GM21367 (cell line): ENCODE measurements at regions not wholly inside any gene's neighbourhood (a gene's known extent, or its start where the extent isn't known, plus 50 kb on each side); places are given as distances from the start of the nearest gene placed in this dataset.
A peak's percentile ranks its signal among the peaks of the same experiment; 100 is the strongest.

ENCODE experiments used
- ATAC-seq: cut with Tn5 transposase; IDR thresholded peaks from one replicate; pipeline ENCODE4 v1.9.1; 2021; ENCODE audit not compliant: unreplicated experiment

- ATAC-seq = no peak
Observed at GRCh38 chr6:22017766-22018165, 279.1 kb downstream of the PRL start.

GRCh38 chr6:22019857-22020256 lies 277.0 kb downstream of the PRL start:
- ATAC-seq = no peak

DNA sequence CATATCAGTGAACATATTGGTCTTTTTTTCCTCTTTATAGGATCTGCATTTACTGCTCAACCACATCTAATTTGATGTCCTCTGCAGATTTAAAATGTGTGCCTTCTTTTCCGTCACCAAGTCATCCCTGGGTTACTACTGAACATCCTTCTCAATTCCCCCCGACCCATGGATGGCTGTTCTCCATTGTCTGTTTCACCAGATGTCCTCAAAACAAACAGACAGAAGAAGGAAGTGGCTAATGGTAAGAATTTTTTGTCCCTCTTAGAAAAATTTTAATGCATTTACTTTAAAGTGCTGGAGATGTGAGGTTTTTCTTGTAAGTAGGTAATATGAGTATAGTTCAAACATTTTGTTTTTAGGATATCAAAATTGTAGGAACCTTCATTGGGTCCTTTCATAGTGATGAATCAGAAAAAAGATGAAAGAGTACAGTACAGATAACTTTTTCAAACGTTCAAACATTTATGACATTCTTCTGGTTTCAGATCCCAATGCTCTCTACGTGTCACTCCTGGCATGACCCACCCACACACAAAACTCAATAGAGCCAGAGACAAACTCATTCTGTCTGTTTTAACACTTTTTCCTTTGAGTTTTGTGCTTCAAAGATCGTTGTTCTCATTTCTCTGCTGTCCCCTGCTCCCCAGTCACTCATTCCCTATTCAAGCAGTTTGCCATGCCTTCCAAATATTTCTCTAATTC lies 276.4 kb downstream of the PRL start:
- no peak for ATAC-seq

DNA sequence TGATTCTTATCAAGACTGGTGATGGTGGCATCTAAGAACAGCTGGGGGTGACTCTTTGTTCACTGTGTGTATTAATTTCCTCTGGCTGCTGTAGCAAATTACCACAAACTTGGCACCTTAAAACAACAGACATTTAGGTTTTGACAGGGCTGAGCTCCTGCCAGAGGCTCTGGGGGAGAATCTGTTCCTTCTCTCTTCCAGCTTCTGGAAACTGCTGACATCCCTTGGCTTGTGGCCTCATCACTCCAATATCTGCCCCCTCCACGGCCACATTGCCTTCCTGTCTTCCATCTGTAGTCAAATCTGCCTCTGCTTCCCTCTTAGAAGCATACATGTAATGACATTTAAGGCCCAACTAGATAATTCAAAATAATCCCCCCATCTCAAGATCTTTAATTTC lies 274.9 kb downstream of the PRL start:
- ATAC-seq = no peak

DNA sequence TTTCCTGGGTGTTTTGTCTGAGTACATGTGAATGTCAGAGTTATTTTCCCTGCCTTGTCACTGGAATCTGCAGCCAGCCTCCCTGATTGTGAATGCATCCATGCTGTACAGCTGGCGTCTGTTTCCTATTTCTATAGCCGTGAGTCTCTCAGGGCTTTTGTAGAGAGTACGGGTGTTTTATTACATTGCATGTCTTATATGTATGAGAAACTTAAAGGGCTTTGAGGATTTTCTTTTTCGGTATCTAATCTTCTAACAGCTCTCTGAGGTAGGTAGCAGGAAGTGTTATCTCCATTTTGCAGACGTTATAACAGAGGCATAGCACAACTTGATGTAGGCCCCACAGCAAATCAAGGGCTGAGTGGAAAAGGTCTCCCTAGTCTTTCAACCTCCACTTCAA lies 272.9 kb downstream of the PRL start:
- no peak for ATAC-seq

DNA sequence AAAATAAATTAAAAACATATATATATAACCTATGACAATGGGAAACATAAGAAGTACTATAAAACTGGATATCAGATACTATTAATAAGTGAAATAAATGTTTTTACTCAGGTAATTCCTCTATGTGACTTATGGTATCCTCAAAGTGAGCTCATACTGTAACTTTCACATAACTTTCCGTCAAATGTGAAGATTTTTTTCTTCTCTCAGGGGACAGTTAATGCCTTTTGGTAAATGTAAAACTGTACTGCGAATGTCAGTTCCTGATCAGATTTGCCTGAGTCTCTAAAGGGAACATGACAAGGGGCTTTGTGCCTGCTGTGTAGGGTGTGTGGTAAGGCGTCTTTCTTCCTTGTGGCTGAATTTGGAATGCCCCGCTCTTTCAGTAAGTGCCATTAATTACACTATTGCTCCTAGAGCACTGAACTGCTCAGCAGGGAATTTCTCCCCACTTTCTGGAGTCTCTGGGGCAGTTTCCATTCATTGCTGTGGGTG lies 271.8 kb downstream of the PRL start:
- peak; percentile 28 for ATAC-seq

GRCh38 chr6:22025468-22026163 lies 271.2 kb downstream of the PRL start:
- peak; percentile 61 for ATAC-seq

GRCh38 chr6:22026164-22026678 lies 270.6 kb downstream of the PRL start:
- no peak for ATAC-seq

DNA sequence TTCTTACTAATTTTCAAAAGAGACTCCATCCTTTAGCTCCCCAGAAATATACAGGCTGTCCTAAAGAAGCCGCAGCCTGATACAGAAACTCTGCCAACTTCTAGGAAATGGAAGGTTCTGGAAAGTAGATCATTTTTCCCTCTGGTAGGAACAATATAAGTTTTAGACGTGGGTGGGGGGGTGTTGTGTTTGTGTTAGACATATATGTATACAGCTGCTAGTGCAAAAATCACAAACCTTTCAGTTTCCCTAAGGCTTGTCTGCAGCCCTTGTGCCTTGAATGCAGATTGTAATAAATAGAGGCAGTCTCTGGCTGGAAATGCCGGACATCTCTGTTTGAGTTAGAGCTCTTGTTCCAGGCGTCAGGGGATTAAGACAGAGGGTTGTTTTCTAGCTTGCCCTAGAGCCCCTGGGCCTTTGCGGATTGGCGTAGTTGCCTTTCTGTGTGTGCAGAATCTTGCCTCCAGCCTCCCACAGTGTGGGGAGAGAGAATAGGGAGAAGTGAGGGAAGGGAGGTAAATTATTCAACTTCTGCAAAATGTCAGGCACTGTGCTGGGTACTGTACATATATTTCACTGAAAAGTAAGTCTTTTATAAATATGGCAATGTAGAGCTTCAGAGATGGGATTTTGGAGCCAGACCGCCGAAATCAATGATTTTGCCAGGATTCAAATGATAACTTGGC lies 269.7 kb downstream of the PRL start:
- no peak for ATAC-seq

DNA sequence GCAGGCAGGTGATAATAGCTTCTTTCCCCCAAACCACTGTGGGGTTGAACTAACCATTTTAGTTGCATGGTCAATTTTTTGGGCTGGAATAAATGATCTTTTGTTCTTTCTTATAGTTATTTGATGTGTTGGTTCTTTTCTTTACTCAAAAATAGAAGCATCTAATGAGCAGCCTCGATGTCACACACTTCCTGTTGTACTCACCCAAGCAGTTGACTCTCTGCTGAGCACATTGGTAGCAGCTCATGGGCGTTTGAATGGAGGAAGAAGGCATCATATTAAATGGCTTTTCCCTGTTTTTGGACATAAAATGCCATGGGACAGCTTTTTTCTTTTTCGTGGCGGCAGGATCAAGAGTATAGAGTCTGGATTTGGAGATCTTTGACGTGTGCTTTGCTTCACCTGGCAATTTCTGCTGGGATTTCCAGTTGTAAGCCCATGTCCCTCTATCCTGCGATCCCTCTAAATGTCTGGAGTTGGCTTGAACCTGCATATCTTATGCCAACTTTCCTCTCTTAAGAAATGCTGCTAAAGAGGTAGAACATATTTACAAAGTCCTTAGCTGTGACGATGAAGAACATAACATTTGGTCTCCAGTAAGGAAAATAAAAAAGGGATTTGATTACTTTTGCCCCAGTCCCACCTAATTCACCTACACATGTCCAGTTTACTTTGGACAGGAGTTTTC lies 268.3 kb downstream of the PRL start:
- ATAC-seq = no peak

- no peak for ATAC-seq
Observed at GRCh38 chr6:22029171-22029570, 267.7 kb downstream of the PRL start.

DNA sequence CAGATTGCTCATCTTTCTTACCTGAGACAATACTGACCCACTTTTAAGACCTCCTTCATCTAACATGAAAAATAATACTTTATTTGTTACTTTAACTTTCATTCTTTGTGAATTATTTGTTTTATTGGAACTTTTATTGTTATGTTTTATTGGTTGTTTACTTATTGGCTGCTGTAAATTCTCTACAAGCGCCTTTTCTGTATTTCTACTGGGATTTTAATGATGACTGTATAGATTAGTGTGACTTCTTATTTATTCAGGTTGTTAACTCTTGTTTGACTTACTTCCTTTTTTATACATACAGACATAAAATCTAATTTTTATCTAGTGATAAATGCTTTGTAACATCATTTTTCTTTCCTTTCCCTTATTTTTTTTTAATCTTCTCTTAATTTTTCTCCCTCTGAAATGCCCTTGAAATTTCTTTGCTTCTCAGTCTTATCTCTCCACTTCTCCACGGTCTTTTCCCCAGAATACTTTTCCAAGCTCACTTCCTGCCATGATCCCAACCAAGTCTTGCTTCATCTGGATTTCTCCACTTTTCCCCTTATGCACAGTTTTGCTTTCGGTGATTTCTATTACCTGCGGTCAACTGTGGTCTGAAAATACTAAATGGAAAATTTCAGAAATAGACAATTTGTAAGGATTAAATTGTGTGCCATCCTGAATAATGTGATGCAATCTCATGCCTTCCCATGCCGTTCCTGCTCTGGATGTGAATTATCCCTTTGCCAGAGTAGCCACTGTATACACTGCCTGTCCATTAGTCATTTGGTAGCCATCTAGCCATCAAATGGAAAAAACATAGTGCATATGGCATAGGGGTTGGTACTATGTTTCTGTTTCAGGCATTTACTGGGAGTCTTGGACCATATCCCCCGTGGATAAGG lies 265.9 kb downstream of the PRL start:
- ATAC-seq = no peak

- ATAC-seq = no peak
Observed at GRCh38 chr6:22035690-22036089, 261.1 kb downstream of the PRL start.

DNA sequence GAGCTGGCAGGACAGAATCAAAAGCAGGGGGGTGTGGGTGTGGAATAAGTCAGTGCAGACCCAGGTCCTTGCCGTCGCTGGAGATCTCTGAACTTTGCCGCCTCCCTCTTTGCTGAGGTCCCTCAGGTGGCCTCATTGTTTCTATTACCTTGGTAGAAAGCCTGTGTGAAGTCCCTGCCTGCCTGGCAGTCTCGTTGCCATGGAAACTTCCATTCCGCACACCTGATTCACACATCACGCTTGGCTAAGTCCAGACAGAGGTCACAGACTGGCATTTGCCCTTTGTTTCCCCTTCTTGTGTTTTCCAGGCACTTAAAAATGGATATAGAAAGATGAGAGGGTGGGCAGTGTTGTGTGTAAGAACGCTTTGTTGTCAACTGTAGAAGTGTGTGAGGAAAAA lies 260.6 kb downstream of the PRL start:
- no peak for ATAC-seq

DNA sequence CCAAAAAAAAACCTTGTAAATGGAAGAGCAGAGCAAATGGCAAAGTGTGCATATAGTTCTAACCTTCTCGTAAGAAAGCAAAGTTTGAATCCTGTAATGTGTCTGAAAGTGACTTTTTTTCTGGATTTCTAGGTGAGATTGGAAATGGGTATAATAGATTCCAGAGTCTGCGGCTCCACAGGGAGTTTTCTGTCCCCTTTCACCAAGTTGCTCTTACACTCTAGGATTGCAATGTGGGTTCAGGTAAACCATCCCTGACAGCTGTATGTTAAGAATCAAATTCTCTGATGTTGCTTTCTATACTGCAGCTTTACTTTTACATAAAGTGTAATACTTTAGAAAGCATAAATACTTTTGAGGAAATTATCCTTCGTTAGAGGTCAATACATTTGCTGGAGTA lies 260.1 kb downstream of the PRL start:
- no peak for ATAC-seq

GRCh38 chr6:22041797-22042480 lies 254.9 kb downstream of the PRL start:
- no peak for ATAC-seq

DNA sequence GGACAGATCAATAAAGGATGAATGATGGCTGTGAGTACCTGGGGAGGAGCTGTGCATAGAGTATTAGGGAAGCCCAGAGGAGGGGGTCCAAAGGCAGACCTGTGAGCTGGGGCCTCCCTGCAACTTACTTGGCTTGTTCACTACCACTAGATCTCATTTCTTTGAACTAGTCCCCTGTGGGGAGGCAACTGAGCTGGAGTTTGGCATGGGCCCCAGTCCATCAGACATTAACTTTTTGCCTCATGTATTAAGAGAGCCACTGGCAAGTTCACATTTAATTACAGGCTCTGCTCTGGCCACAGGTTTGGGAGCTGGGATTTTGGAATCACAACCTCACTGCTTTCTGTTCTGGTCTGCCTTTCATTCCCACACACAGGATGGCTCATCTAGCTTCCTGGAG lies 254.1 kb downstream of the PRL start:
- no peak for ATAC-seq

DNA sequence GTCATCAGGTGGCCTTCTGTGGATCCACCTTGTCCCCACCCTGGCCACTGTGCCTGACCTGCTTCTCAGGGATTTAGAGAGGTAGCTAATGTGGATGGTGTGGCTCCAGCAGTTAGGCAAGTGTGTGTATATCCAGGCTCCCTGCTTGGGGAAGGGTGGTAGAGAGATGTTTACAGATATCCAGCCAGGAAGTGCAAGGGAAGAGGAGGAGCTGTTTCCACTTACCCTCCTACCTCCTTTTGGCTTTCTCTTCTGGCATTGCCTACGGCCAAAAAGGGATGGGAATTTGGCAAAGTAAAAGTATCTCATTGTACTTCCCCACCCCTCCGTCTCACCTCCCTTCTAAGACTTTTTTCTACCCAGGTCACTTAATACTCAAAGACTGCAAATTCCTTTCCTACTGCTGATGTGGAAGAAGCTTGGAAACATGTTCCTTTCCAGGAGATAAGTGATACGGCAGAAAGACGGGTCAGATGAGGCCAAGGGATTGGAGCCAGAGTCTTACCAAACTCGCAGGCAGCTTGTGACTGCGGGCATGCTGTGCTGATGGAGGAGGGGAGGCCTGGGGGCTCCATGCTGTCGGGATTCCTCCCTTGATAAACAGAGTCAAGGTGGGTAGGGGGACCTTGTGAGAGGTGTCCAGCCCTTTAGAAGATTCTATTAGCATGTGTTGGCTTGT lies 253.4 kb downstream of the PRL start:
- no peak for ATAC-seq

DNA sequence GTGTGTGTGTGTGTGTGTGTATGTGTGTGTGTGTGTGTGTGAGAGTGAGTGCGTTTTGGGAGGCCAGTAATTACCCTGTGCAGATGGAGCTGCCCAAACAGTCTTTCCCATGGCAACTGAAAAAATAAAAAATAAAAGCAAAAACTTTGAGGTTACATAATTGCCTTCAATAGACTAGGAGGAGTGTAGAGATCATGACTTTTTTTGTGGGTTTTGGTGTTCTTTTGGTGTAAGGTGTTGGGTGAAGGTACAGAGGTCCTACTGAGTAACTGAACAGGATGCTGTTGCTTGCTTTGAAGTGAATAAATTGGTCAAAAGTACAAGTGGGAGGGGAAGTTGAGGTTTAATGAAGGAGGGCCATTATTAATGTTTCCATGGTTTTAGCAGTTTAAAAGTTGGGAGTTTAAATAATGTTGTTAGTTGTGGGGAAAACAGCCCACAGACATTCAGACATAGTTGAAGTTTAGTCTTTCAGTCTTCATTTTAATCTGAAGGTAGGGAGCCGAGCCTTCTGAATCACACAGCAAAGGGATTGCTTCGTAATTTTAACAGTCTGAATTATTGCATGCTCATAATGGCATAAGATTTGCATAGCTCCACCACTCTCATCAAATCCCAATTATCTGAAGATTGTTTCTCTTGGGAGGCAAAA lies 251.4 kb downstream of the PRL start:
- ATAC-seq = no peak
